ENCODE measurements at regions not wholly inside any gene's neighbourhood (a gene's known extent, or its start where the extent isn't known, plus 50 kb on each side); places are given as distances from the start of the nearest gene placed in this dataset.

- no peak overlapping the region for H3K4me3 ChIP-seq
- TF ChIP-seq, protein P1, sequence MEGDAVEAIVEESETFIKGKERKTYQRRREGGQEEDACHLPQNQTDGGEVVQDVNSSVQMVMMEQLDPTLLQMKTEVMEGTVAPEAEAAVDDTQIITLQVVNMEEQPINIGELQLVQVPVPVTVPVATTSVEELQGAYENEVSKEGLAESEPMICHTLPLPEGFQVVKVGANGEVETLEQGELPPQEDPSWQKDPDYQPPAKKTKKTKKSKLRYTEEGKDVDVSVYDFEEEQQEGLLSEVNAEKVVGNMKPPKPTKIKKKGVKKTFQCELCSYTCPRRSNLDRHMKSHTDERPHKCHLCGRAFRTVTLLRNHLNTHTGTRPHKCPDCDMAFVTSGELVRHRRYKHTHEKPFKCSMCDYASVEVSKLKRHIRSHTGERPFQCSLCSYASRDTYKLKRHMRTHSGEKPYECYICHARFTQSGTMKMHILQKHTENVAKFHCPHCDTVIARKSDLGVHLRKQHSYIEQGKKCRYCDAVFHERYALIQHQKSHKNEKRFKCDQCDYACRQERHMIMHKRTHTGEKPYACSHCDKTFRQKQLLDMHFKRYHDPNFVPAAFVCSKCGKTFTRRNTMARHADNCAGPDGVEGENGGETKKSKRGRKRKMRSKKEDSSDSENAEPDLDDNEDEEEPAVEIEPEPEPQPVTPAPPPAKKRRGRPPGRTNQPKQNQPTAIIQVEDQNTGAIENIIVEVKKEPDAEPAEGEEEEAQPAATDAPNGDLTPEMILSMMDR (IDR thresholded peaks at IDR 0.05), result no peak
- no peaks in the 10 kb centered on the region for H3K27me3 ChIP-seq
- H3K4me1 ChIP-seq, result no peaks in the 10 kb centered on the region
- no peak for DNase-seq
- no peaks in the 10 kb centered on the region for H3K9me3 ChIP-seq
- no peak overlapping the region for H3K27ac ChIP-seq
- intact Hi-C loops (cut with DNase I), result no loop called here
- no peak for ATAC-seq
- no peaks in the 10 kb centered on the region for H3K36me3 ChIP-seq
Observed at GRCh38 chrX:40501164-40501855, 79.5 kb upstream of the ATP6AP2 start.

DNA sequence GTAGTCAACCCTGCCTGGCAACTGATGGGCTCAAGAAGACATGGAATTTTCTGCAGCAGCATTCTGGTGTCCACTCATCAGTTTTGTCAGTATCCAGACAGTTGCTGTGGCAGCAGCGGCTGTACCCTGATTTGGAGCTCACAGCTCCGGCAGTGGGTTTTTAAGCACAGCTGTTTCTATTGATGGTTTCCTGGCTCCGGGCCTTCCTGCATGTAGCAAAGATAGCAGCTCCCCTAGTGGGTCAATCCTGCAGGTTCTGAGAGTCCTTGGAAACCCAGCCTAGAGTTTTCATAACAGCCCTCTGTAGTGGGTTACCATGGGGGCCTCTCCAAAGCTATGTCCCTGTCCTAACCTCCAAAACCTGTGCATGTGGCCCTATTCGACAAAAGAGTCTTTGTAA lies 84.0 kb upstream of the ATP6AP2 start:
- H3K27ac ChIP-seq, result no peak overlapping the region
- H3K36me3 ChIP-seq, result no peaks in the 10 kb centered on the region
- ATAC-seq (no peak), DNase-seq (peak in 2 of 4 donors; percentile 43 to 75)
- H3K9me3 ChIP-seq, result no peaks in the 10 kb centered on the region
- no peaks in the 10 kb centered on the region for H3K27me3 ChIP-seq
- intact Hi-C loops (cut with DNase I), result no loop called here
- no peaks in the 10 kb centered on the region for H3K4me1 ChIP-seq
- TF ChIP-seq, protein P1 (IDR thresholded peaks at IDR 0.05), result no peak
- no peak overlapping the region for H3K4me3 ChIP-seq

GRCh38 chrX:40495659-40496058 lies 85.1 kb upstream of the ATP6AP2 start:
- intact Hi-C loops (cut with DNase I), result no loop called here
- Histone ChIP-seq H3K9me3 (no peaks in the 10 kb centered on the region), H3K27me3 (no peaks in the 10 kb centered on the region), H3K4me1 (no peaks in the 10 kb centered on the region), H3K36me3 (no peaks in the 10 kb centered on the region), H3K4me3 (no peak overlapping the region), H3K27ac (no peak overlapping the region)
- TF ChIP-seq, protein P1 (IDR thresholded peaks at IDR 0.05), result no peak
- no peak for ATAC-seq
- no peak for DNase-seq

DNA sequence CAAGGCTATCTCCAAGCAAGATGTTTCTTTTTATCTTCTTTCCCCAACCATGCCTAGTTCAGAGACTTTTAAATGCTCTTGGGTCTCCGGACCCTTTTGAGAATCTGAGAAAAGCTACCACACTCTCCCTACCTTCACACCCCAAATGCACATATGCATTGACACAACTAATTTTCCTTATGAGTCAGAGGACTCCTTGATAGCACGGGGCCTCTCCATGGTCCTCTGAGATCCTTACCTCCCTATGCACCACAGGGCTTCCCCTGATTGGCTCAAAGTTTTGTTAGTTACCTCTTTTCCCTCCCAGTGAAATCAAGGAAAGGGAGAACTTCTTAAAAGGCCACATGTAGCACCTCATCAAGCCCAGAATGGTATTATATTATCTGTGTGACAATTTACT lies 86.8 kb upstream of the ATP6AP2 start:
- TF ChIP-seq, protein P1 (IDR thresholded peaks at IDR 0.05), result no peak
- H3K4me1 ChIP-seq, result no peaks in the 10 kb centered on the region
- H3K36me3 ChIP-seq, result no peaks in the 10 kb centered on the region
- no peaks in the 10 kb centered on the region for H3K27me3 ChIP-seq
- intact Hi-C loops (cut with DNase I), result no loop called here
- ATAC-seq, result no peak
- no peak overlapping the region for H3K27ac ChIP-seq
- H3K9me3 ChIP-seq, result no peaks in the 10 kb centered on the region
- no peak for DNase-seq
- no peak overlapping the region for H3K4me3 ChIP-seq

DNA sequence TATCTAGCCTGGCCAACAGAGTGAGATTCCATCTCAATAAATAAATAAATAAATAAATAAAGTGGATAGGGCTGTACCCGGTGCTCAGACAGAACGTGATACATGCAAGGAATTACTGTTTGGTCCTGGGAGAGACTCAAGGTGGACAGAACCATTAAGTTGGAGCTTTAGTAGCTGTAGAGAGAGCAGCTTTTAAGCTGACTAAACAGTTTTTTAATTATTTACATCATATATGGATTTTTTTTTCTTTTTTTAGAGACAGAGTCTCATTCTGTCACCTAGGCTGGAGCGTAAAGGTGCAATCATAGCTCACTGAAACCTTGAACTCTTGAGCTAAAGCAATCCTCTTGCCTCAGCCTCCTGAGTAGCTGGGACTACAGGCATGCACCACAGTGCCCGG lies 92.5 kb upstream of the ATP6AP2 start:
- no peak overlapping the region for H3K27ac ChIP-seq
- peaks cover 0 to 3% of the 10 kb centered on the region in 2 donors for H3K27me3 ChIP-seq
- H3K4me3 ChIP-seq, result no peak overlapping the region
- no peaks in the 10 kb centered on the region for H3K36me3 ChIP-seq
- H3K9me3 ChIP-seq, result no peaks in the 10 kb centered on the region
- ATAC-seq (no peak), DNase-seq (no peak)
- TF ChIP-seq, protein P1 (IDR thresholded peaks at IDR 0.05), result no peak
- intact Hi-C loops (cut with DNase I), result no loop called here
- no peaks in the 10 kb centered on the region for H3K4me1 ChIP-seq

All from left lung (tissue), 4 donors.